A172 (cell line): ENCODE measurements at regions not wholly inside any gene's neighbourhood (a gene's known extent, or its start where the extent isn't known, plus 50 kb on each side); places are given as distances from the start of the nearest gene placed in this dataset.

Source experiments
- DNase-seq: peaks from one replicate; pipeline ENCODE4 v3.0.0-alpha.2; 2015; ENCODE audit warnings: low spot score

GRCh38 chr11:80451105-80451504 is 1010.3 kb upstream of the TENM4 start:
- DNase-seq, result no peak

- no peak for DNase-seq
Measured at GRCh38 chr11:80448709-80449108, 1007.9 kb upstream of the TENM4 start.

GRCh38 chr11:80443177-80443576 is 1002.3 kb upstream of the TENM4 start:
- no peak for DNase-seq

GRCh38 chr11:80441821-80442220 is 1001.0 kb upstream of the TENM4 start:
- peak; percentile 40 for DNase-seq

- DNase-seq, result no peak
Measured at GRCh38 chr11:80440835-80441234, 1000.0 kb upstream of the TENM4 start.

GRCh38 chr11:80436547-80436946 is 995.7 kb upstream of the TENM4 start:
- DNase-seq, result no peak

- DNase-seq, result no peak
Measured at GRCh38 chr11:80435345-80435744, 994.5 kb upstream of the TENM4 start.

- DNase-seq, result no peak
Measured at GRCh38 chr11:80432057-80432456, 991.2 kb upstream of the TENM4 start.

- DNase-seq, result no peak
Measured at GRCh38 chr11:80424012-80424695, 983.3 kb upstream of the TENM4 start.

- DNase-seq, result no peak
Measured at GRCh38 chr11:80420374-80420773, 979.5 kb upstream of the TENM4 start.

GRCh38 chr11:80417681-80418080 is 976.9 kb upstream of the TENM4 start:
- peak; percentile 47 for DNase-seq

- no peak for DNase-seq
Measured at GRCh38 chr11:80415580-80415979, 974.8 kb upstream of the TENM4 start.

- DNase-seq, result peak; percentile 42
Measured at GRCh38 chr11:80414181-80415165, 973.6 kb upstream of the TENM4 start.

- DNase-seq, result no peak
Measured at GRCh38 chr11:80412604-80413003, 971.8 kb upstream of the TENM4 start.

GRCh38 chr11:80393210-80393609 is 952.4 kb upstream of the TENM4 start:
- DNase-seq, result no peak

- DNase-seq, result no peak
Measured at GRCh38 chr11:80390505-80390904, 949.7 kb upstream of the TENM4 start.

- no peak for DNase-seq
Measured at GRCh38 chr11:80388536-80388935, 947.7 kb upstream of the TENM4 start.

GRCh38 chr11:80388130-80388529 is 947.3 kb upstream of the TENM4 start:
- peak; percentile 6 for DNase-seq

GRCh38 chr11:80383655-80384054 is 942.8 kb upstream of the TENM4 start:
- DNase-seq, result peak; percentile 10

GRCh38 chr11:80379620-80380278 is 938.9 kb upstream of the TENM4 start:
- DNase-seq, result no peak

GRCh38 chr11:80371931-80372330 is 931.1 kb upstream of the TENM4 start:
- no peak for DNase-seq

- no peak for DNase-seq
Measured at GRCh38 chr11:80365980-80366379, 925.1 kb upstream of the TENM4 start.
